PC-9 (cell line): ENCODE measurements at regions not wholly inside any gene's neighbourhood (a gene's known extent, or its start where the extent isn't known, plus 50 kb on each side); places are given as distances from the start of the nearest gene placed in this dataset.

Experiments
- CTCF ChIP-seq: fragments of 200-600 bp; sonication (generic); conservative IDR thresholded peaks from 2 replicates; pipeline ENCODE4 v1.6.1; 2017; ENCODE audit warnings: mixed run types, antibody characterized with exemption, mild to moderate bottlenecking, moderate library complexity
- EZH2 ChIP-seq: fragments of 200-600 bp; sonication (generic); IDR thresholded peaks from 2 replicates; pipeline ENCODE4 v1.8.0; 2017; ENCODE audit warnings: antibody characterized with exemption, low read depth

DNA sequence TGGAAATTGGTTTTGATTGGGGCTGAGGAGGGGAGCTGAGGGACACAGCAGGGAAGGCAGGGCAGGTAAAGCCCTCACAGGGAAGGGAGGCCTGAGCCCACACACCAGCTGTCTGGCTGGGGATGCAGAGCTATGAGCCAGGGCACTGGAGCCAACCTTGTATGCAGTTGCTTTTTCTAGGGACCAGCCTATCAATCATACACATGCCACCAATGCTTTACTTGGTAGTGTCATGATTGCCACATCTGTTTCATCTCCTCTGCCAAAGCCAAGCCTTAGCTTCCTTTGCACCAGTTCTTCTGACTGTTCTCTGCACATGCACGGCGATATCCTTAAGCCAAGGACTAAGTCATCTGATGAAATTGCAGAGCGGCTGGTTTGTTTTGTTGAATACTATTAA, 207.1 kb upstream of the PLET1 start:
- TF ChIP-seq CTCF, result no peak
- TF ChIP-seq EZH2, result no peak
